ENCODE measurements at regions not wholly inside any gene's neighbourhood (a gene's known extent, or its start where the extent isn't known, plus 50 kb on each side); places are given as distances from the start of the nearest gene placed in this dataset.

DNA sequence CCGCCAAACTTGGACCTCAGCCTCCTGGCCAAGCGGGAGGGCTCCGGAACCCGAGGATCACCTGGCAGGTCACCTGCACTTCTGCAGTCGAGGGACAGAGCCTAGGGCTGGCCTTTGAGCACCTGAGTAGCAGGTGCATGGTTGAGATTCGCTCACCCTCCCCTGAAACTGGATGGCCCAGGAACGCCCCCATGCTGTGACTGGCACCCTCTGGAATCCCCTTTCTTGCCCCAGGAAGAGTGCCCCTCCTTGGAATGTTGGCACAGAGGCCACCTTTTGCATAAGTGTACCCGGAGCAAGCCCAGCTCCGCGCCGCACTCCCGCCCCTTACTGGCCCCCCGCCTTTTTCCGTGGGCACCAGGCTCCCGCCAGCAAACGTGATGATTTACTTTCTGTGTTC lies 112.5 kb upstream of the IER5L start:
- ChIA-PET CTCF (interaction anchor here (1.0 kb wide), 1 partner anchor 69 kb away, joined by 3 read pairs; no protein-coding TSS in a partner anchor), POLR2A (interaction anchor here (1.2 kb wide), 1 partner anchor 111 kb away, joined by 3 read pairs; no protein-coding TSS in a partner anchor)
- DNase-seq: no peak
- H3K27ac Mint-ChIP-seq: no peak overlapping the region
- H3K4me3 Mint-ChIP-seq: no peak overlapping the region
- no peaks in the 10 kb centered on the region for H3K4me1 Mint-ChIP-seq (ENCODE audit: low read depth)
- no peak for ATAC-seq
- H3K36me3 Mint-ChIP-seq (ENCODE audit: low read depth): no peaks in the 10 kb centered on the region
- peaks cover 7% of the 10 kb centered on the region for H3K27me3 Mint-ChIP-seq (ENCODE audit: low read depth)
- H3K9me3 Mint-ChIP-seq (ENCODE audit: insufficient read depth): peaks cover 4% of the 10 kb centered on the region

DNA sequence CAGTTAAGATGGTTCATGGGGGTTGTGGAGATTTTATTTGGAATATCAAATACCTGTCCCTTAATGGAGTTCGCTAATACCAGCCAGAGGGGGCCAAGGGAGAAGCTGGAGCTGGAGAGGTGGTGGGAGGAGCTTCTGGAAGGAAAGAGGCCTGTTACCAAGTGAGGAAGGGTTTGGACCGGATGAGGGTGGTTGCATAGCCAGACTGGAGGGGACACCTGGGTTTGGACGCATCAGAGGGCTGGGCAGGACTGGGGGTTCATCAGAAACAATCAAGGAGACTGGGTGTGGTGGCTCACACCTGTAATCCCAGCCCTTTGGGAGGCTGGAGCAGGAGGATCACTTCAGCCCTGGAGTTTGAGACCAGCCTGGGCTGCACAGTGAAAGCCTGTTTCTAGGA lies 111.8 kb upstream of the IER5L start:
- H3K4me1 Mint-ChIP-seq (ENCODE audit: low read depth): no peaks in the 10 kb centered on the region
- CTCF ChIA-PET: interaction anchor here (1.0 kb wide), 1 partner anchor 68 kb away, joined by 3 read pairs; no protein-coding TSS in a partner anchor
- H3K27me3 Mint-ChIP-seq (ENCODE audit: low read depth): peaks cover 7% of the 10 kb centered on the region
- H3K4me3 Mint-ChIP-seq: no peak overlapping the region
- no peaks in the 10 kb centered on the region for H3K9me3 Mint-ChIP-seq (ENCODE audit: insufficient read depth)
- no peak overlapping the region for H3K27ac Mint-ChIP-seq
- H3K36me3 Mint-ChIP-seq (ENCODE audit: low read depth): no peaks in the 10 kb centered on the region
- ATAC-seq (no peak), DNase-seq (no peak)
- POLR2A ChIA-PET: no interaction called here

DNA sequence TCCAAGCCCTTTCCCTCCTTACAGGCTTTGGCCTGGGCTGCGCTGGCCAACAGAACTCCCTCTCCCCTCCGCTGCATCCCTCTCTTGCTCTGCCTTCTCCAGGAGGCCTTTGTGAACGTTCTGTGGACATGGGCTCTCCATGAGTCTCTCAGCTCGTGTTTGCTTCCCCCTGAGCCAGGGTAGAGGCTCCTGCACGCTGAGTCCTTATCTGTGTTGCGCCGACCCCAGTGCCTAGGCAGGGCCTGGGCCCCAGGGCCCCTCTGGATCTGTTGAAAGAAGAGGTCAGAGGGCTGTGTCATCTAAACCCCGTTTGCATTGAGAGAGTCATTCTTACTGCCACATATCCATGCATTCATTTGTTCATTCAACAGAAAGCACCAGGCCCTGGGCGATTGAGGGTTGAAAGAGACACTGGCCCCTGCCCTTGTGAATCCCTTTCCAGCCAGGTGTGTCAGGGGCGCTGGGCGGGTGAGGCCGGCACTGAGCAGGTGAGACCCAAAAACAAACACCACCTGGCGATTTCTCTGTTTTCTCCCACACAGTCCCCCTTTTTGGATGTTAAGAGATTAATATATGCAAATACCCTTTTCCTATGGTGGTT lies 111.2 kb upstream of the IER5L start:
- no peak for ATAC-seq
- no peak overlapping the region for H3K27ac Mint-ChIP-seq

DNA sequence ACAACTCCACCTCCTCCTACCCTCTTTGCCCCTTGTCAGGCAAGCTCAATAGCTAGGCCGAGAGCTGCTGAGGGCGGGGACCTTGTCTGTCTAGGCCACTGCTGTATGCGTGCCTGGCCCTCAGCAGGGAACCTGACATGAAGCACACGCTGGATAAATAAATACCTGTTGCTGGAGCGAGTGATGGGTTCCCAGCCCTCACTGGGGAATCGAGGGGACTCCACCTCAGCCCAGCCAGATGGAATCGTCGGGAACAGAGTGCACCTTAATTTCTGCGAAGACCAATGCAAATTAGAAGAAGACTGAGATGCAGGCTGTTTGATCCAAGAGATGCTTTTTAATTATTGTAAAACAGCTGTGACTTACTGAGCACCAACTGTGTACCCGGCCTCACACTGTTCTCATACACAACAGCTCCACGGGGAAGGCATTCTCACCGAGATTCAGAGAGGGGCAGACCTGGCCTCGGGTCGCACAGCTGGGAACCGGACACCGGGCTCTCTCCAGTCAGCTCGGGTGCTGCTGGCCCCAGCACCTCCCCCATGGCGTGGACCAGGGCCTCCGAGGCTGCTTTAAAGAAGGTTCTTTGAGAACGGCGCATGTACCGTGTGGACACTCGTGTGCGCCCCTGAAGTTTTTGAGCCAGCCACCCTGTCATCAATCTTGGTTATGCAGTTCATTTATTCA lies 109.7 kb upstream of the IER5L start:
- ChIA-PET CTCF (no interaction called here), POLR2A (no interaction called here)
- DNase-seq: no peak
- H3K4me1 Mint-ChIP-seq (ENCODE audit: low read depth): no peaks in the 10 kb centered on the region
- H3K27ac Mint-ChIP-seq: no peak overlapping the region
- H3K36me3 Mint-ChIP-seq (ENCODE audit: low read depth): no peaks in the 10 kb centered on the region
- no peaks in the 10 kb centered on the region for H3K9me3 Mint-ChIP-seq (ENCODE audit: insufficient read depth)
- H3K27me3 Mint-ChIP-seq (ENCODE audit: low read depth): peaks cover 5% of the 10 kb centered on the region
- no peak for ATAC-seq
- no peak overlapping the region for H3K4me3 Mint-ChIP-seq

More for the DNA sequence above, 111.2 kb upstream of the IER5L start:
- ChIA-PET CTCF (no interaction called here), POLR2A (no interaction called here)
- no peaks in the 10 kb centered on the region for H3K4me1 Mint-ChIP-seq (ENCODE audit: low read depth)
- no peaks in the 10 kb centered on the region for H3K9me3 Mint-ChIP-seq (ENCODE audit: insufficient read depth)
- H3K4me3 Mint-ChIP-seq: no peak overlapping the region
- DNase-seq: no peak
- no peaks in the 10 kb centered on the region for H3K36me3 Mint-ChIP-seq (ENCODE audit: low read depth)
- peaks cover 5% of the 10 kb centered on the region for H3K27me3 Mint-ChIP-seq (ENCODE audit: low read depth)

DNA sequence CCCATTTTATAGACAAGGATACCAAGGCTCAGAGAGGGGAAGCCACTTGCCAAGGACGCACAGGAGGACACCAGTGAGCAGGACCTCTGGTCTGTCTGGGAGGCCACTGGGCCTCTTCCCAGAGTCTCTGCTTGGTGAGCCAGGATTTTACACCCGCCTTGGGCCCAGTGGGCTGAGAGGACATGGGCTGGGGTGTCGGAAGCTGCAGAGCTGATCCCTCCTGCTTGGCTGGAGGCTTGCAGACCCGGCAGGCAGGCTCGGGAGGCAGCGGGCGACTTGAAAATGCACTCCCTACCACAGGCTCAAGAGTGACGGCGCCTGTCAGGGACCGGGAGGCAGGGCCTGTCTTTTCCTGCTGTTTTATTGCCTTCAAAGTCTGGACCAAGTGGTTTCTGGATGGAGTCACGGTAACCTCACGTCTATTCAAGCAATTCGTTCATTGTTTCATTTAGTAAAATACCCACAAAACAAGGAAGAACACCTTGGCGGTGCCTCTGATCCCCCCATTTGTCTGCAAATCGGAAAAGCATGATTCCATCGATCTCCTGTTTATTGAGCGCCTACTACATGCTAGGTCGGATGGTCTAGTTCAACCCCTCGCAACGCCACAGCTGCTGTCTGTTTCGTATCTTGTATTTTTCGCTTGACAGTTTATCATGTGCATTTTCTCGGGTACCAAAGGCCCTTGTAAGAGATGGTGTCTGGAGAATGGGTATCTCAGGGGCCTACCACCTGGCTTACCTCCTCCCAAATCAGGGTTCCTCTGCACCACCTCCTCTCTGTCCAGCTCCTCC lies 108.1 kb upstream of the IER5L start:
- Mint-ChIP-seq H3K27me3 (ENCODE audit: low read depth) (peaks cover 5% of the 10 kb centered on the region), H3K27ac (no peak overlapping the region), H3K36me3 (ENCODE audit: low read depth) (no peaks in the 10 kb centered on the region), H3K4me1 (ENCODE audit: low read depth) (no peaks in the 10 kb centered on the region), H3K9me3 (ENCODE audit: insufficient read depth) (no peaks in the 10 kb centered on the region), H3K4me3 (no peak overlapping the region)
- ATAC-seq: no peak
- ChIA-PET CTCF (no interaction called here), POLR2A (interaction anchor here (1.0 kb wide), 1 partner anchor 12 kb away, joined by 3 read pairs; no protein-coding TSS in a partner anchor)
- DNase-seq: no peak

DNA sequence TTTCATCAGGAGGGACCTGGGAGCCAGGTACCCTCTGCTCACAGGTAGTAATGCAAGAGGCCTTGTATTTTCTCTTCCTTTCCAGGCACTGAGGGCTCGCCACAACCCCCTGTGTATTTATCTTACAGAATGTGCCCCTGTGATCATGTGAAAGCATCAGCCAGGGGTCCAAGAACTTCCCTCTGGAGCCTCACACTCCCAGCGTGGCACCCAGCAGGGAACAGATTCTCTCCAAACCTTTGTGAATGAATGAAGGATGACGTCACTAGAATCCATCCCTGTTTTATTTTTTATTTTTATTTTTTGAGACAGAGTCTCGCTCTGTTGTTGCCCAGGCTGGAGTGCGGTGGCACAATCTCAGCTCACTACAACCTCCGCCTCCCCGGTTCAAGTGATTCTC lies 107.3 kb upstream of the IER5L start:
- Mint-ChIP-seq H3K9me3 (ENCODE audit: insufficient read depth) (no peaks in the 10 kb centered on the region), H3K4me3 (no peak overlapping the region), H3K27ac (no peak overlapping the region), H3K4me1 (ENCODE audit: low read depth) (no peaks in the 10 kb centered on the region), H3K27me3 (ENCODE audit: low read depth) (peaks cover 5% of the 10 kb centered on the region), H3K36me3 (ENCODE audit: low read depth) (no peaks in the 10 kb centered on the region)
- DNase-seq (no peak), ATAC-seq (no peak)
- ChIA-PET POLR2A (no interaction called here), CTCF (no interaction called here)

DNA sequence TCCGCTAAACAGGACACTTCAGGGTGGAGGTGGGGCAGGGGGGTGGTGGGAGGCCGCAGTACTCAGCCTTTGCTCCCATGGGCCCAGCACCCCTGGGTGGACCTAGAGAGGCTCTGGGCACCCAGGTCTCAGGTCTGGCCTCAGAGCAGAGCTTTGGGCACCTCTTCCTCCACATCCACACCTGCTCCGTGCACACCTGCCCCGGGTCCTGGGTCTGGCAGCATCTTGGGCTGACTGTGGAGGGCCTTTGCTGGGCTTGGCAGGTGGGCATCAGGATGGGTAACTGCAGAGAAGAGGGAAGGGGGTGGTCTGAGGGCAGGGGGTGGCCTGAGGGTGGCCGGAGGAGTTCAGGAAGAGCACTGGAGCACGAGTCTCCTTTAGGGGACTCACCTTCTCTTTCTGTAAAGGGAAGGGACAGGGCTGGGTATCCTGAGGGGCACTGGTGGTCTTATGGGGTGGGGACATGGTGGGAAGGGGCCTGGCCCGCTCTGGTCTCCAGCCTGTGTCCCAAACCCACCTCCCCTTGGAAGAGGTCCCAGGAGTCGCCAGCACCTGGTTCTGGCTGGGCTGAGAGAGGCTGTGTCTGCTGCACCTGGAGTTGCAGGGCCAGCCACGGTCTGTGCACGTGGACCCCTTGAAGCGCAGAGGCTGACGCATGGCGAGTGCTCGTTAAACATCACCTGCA lies 106.7 kb upstream of the IER5L start:
- no peak overlapping the region for H3K4me3 Mint-ChIP-seq
- ATAC-seq: no peak
- POLR2A ChIA-PET: no interaction called here
- peaks cover 2% of the 10 kb centered on the region for H3K27me3 Mint-ChIP-seq (ENCODE audit: low read depth)
- CTCF ChIA-PET: no interaction called here
- no peaks in the 10 kb centered on the region for H3K36me3 Mint-ChIP-seq (ENCODE audit: low read depth)
- H3K9me3 Mint-ChIP-seq (ENCODE audit: insufficient read depth): no peaks in the 10 kb centered on the region
- no peak for DNase-seq
- no peaks in the 10 kb centered on the region for H3K4me1 Mint-ChIP-seq (ENCODE audit: low read depth)
- H3K27ac Mint-ChIP-seq: no peak overlapping the region

DNA sequence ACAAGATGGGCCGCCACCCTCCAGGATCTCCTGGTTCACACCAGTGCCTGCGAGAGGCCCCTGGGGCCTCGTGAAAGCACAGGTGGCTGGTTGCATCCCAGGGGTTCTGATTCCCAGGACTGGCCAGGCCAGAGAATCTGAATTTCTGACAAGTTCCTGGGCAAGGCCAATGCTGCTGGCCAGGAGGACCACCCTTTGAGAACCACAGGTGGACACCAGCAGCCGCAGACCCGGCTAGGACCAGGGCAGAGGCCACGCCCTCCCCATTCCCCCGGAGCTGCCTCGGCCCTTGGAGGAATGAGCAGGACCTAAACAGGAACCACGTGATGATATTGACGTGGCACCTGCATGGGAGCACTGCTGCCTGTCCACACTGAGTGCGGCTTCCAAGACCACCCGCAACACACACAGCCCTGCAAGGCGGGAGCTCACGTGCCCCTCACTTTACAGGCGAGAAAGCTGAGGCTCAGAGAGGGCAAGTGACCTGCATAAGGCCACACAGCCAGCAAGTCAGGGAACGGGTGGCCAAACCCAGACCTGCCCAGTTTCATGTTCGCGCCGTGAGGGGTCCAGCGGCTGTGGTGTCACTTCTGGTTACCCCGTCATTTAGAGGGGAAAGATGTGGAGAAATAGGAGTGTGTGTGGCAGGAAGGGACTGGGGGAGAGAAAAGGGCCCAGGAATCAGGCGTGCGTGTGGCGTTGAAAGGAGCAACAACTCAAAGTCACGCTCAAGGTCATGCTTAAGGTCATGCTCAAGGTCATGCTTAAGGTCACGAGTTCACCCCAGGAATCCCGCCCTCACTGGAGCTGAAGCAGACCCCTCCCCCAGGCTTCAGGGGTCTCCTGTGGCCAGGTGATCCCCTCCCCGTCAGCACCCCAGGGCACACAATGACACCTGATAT lies 105.9 kb upstream of the IER5L start:
- Mint-ChIP-seq H3K27ac (no peak overlapping the region), H3K4me1 (ENCODE audit: low read depth) (no peaks in the 10 kb centered on the region), H3K36me3 (ENCODE audit: low read depth) (no peaks in the 10 kb centered on the region), H3K27me3 (ENCODE audit: low read depth) (no peaks in the 10 kb centered on the region), H3K9me3 (ENCODE audit: insufficient read depth) (no peaks in the 10 kb centered on the region), H3K4me3 (no peak overlapping the region)
- ChIA-PET POLR2A (no interaction called here), CTCF (no interaction called here)
- no peak for ATAC-seq
- no peak for DNase-seq

DNA sequence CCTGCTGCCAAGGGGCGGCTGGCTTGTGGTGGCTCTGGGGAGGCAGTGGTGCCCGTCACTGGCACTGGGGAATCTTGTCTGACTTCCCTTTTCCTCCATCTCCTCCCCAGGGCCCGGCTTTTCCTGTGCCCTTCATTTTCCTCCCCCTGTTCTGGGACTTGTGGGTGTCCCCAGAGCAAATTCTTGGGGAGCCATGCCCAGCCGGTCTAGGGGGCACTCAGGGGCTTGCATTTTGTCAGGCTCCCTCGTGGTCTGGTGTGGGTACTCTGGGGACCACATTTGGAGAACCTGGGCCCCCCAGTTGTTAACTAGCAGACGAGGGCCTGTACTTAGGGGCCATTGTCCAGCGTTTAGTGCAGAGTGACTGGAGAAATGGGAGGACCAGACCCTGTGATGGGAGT lies 105.2 kb upstream of the IER5L start:
- no peaks in the 10 kb centered on the region for H3K27me3 Mint-ChIP-seq (ENCODE audit: low read depth)
- ChIA-PET POLR2A (no interaction called here), CTCF (interaction anchor here (1.3 kb wide), 1 partner anchor 12 kb away, joined by 3 read pairs; no protein-coding TSS in a partner anchor)
- no peaks in the 10 kb centered on the region for H3K36me3 Mint-ChIP-seq (ENCODE audit: low read depth)
- H3K4me1 Mint-ChIP-seq (ENCODE audit: low read depth): no peaks in the 10 kb centered on the region
- H3K27ac Mint-ChIP-seq: no peak overlapping the region
- ATAC-seq: no peak
- DNase-seq: no peak
- no peak overlapping the region for H3K4me3 Mint-ChIP-seq
- H3K9me3 Mint-ChIP-seq (ENCODE audit: insufficient read depth): no peaks in the 10 kb centered on the region

DNA sequence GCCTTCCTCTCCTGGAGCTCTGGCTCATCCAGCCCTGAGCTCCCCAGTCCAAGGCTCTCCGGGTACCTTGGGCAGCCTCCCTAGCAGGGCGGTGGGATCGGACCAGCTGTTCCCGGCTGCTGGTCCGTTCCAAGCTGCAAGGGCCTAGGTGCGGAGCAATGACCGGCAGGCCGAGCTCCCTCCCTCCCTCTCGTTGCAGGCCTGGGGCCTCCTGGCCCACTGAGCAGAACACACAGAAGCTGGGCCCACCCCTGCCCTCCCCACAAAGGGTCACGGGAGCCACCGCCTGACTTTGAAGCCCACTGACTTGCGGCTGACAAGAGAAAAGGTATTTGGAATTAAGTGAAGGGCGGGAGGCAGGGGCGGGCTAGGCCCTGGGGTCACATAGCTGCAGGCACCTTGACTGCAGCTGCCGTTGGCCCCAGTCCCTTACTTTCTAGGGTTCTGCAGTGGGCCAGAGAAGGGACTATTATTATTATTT lies 104.7 kb upstream of the IER5L start:
- CTCF ChIA-PET: interaction anchor here (1.3 kb wide), 1 partner anchor 12 kb away, joined by 3 read pairs; no protein-coding TSS in a partner anchor

DNA sequence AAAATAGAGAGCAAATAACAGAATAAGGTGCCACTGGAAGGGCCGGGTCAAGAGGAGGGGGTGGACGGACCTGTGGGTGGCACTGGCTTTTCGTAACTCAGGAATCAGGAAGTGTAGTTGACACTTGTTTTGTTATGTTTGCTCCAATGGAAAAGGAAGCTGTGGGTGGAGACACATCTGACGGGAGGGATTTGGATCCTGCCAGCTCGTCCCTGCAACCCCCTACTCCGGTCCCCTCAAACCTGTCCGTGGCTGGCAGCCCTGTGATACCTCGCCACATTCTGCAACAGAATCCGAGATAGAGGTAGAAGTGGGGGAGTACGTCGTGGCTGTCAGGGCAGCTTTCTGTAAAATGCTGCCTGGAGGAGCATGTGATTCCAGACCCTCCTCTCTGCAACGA lies 104.2 kb upstream of the IER5L start:
- Mint-ChIP-seq H3K4me1 (ENCODE audit: low read depth) (no peaks in the 10 kb centered on the region), H3K4me3 (no peak overlapping the region), H3K9me3 (ENCODE audit: insufficient read depth) (no peaks in the 10 kb centered on the region), H3K36me3 (ENCODE audit: low read depth) (no peaks in the 10 kb centered on the region), H3K27me3 (ENCODE audit: low read depth) (no peaks in the 10 kb centered on the region), H3K27ac (peak overlapping the region; percentile 63)
- POLR2A ChIA-PET: no interaction called here
- DNase-seq (no peak), ATAC-seq (no peak)
- CTCF ChIA-PET: interaction anchor here (1.3 kb wide), 1 partner anchor 13 kb away, joined by 3 read pairs; no protein-coding TSS in a partner anchor

More for the DNA sequence above, 104.7 kb upstream of the IER5L start:
- no peaks in the 10 kb centered on the region for H3K36me3 Mint-ChIP-seq (ENCODE audit: low read depth)
- no peaks in the 10 kb centered on the region for H3K9me3 Mint-ChIP-seq (ENCODE audit: insufficient read depth)
- no peak overlapping the region for H3K27ac Mint-ChIP-seq
- H3K27me3 Mint-ChIP-seq (ENCODE audit: low read depth): no peaks in the 10 kb centered on the region
- no peaks in the 10 kb centered on the region for H3K4me1 Mint-ChIP-seq (ENCODE audit: low read depth)
- DNase-seq: no peak
- POLR2A ChIA-PET: no interaction called here
- no peak for ATAC-seq
- no peak overlapping the region for H3K4me3 Mint-ChIP-seq

All from activated CD8-positive, alpha-beta T cell treated with anti-CD3 and anti-CD28 coated beads, Interleukin-2, amount 10 ng/mL, durations not matched to agents 7 days and 5 days (primary cell).